ENCODE measurements at regions not wholly inside any gene's neighbourhood (a gene's known extent, or its start where the extent isn't known, plus 50 kb on each side); places are given as distances from the start of the nearest gene placed in this dataset.

DNA sequence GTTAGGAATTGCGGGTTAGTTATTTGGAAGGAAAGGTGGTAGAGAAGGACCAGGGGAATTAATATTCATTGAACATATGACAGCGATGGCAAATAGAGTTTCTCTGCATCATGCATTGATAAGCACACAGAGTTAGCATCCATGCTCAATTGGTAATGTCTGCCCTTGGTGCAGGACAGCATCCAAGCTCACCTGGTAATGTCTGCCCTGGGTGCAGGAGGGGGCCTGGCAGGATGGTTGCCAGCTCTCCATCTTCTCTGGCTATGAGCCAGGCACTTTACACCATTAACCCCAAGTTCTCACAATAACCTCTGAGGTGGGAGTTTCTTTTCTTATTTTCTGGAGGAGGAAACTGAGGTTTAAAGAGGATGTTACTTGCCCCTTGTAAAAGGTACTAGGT lies 50.4 kb upstream of the RBFOX2 start:
- H3K9me3 ChIP-seq (ENCODE audit: low read depth, low read length), result no peaks in the 10 kb centered on the region
- H3K27ac ChIP-seq (ENCODE audit: low read depth, low read length), result no peak overlapping the region
- no peaks in the 10 kb centered on the region for H3K27me3 ChIP-seq (ENCODE audit: insufficient read depth, low read length)
- no peaks in the 10 kb centered on the region for H4K20me1 ChIP-seq (ENCODE audit: insufficient read depth, low read length)
- no peaks in the 10 kb centered on the region for H3K36me3 ChIP-seq (ENCODE audit: insufficient read depth, low read length)
- H3K4me3 ChIP-seq (ENCODE audit: insufficient read depth, low read length), result no peak overlapping the region
- H3K79me2 ChIP-seq (ENCODE audit: insufficient read depth, low read length), result no peaks in the 10 kb centered on the region
- H3K4me2 ChIP-seq (ENCODE audit: insufficient read depth, low read length), result no peak overlapping the region
- DNase-seq (ENCODE audit: insufficient read length, low spot score, missing footprints), result no peak
- H3K4me1 ChIP-seq (ENCODE audit: insufficient read depth, low read length), result peaks cover 13% of the 10 kb centered on the region
- H2AFZ ChIP-seq (ENCODE audit: low read length), result no peak overlapping the region
- TF ChIP-seq, protein P1, sequence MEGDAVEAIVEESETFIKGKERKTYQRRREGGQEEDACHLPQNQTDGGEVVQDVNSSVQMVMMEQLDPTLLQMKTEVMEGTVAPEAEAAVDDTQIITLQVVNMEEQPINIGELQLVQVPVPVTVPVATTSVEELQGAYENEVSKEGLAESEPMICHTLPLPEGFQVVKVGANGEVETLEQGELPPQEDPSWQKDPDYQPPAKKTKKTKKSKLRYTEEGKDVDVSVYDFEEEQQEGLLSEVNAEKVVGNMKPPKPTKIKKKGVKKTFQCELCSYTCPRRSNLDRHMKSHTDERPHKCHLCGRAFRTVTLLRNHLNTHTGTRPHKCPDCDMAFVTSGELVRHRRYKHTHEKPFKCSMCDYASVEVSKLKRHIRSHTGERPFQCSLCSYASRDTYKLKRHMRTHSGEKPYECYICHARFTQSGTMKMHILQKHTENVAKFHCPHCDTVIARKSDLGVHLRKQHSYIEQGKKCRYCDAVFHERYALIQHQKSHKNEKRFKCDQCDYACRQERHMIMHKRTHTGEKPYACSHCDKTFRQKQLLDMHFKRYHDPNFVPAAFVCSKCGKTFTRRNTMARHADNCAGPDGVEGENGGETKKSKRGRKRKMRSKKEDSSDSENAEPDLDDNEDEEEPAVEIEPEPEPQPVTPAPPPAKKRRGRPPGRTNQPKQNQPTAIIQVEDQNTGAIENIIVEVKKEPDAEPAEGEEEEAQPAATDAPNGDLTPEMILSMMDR (IDR thresholded peaks at IDR 0.05; ENCODE audit: extremely low read depth, low read depth, low read length), result no peak
